Inflammatory macrophage treated with lipopolysaccharide for 1 hour (primary cell): ENCODE measurements at regions not wholly inside any gene's neighbourhood (a gene's known extent, or its start where the extent isn't known, plus 50 kb on each side); places are given as distances from the start of the nearest gene placed in this dataset.
"Not testable (repeated sequence)": the region's sequence is repeated elsewhere in the genome, so short reads cannot be mapped to it uniquely, and the experiment has no call there.

Source experiments
- DNase-seq, 2 donors: peaks; one replicate each; pipeline ENCODE4 v3.0.0-alpha.2; 2020 to 2022

GRCh38 chr5:42949348-42950115, 90.6 kb downstream of the ANXA2R start:
- peak; percentile 75 to 76 for DNase-seq

- DNase-seq: no peak
These were observed 91.2 kb downstream of the ANXA2R start for GRCh38 chr5:42948961-42949347.

- DNase-seq: no peak
These were observed 95.1 kb downstream of the ANXA2R start for GRCh38 chr5:42944989-42945388.

GRCh38 chr5:42943931-42944631, 96.0 kb downstream of the ANXA2R start:
- no peak for DNase-seq

GRCh38 chr5:42940853-42941252, 99.3 kb downstream of the ANXA2R start:
- DNase-seq: no peak

GRCh38 chr5:42932011-42932410, 108.1 kb downstream of the ANXA2R start:
- DNase-seq: not testable (repeated sequence)

GRCh38 chr5:42931451-42931850, 108.7 kb downstream of the ANXA2R start:
- DNase-seq: not testable (repeated sequence)

GRCh38 chr5:42930934-42931333, 109.2 kb downstream of the ANXA2R start:
- no peak for DNase-seq

GRCh38 chr5:42929871-42930270, 110.2 kb downstream of the ANXA2R start:
- DNase-seq: no peak

- no peak for DNase-seq
These were observed 112.4 kb downstream of the ANXA2R start for GRCh38 chr5:42927730-42928129.

- no peak for DNase-seq
These were observed 113.0 kb upstream of the SELENOP start for GRCh38 chr5:42924686-42925085.

- DNase-seq: no peak
These were observed 112.5 kb upstream of the SELENOP start for GRCh38 chr5:42924226-42924625.

- no peak for DNase-seq
These were observed 112.0 kb upstream of the SELENOP start for GRCh38 chr5:42923710-42924109.

- DNase-seq: no peak
These were observed 107.9 kb upstream of the SELENOP start for GRCh38 chr5:42919600-42919999.

- DNase-seq: no peak
These were observed 103.7 kb upstream of the SELENOP start for GRCh38 chr5:42915306-42915866.

GRCh38 chr5:42912184-42912798, 100.6 kb upstream of the SELENOP start:
- peak; percentile 42 to 68 for DNase-seq

- peak; percentile 80 to 91 for DNase-seq
These were observed 97.1 kb upstream of the SELENOP start for GRCh38 chr5:42908509-42909488.

GRCh38 chr5:42908086-42908485, 96.4 kb upstream of the SELENOP start:
- peak; percentile 33 to 37 for DNase-seq

- no peak for DNase-seq
These were observed 94.1 kb upstream of the SELENOP start for GRCh38 chr5:42905827-42906226.

- no peak for DNase-seq
These were observed 89.0 kb upstream of the SELENOP start for GRCh38 chr5:42900734-42901133.

- no peak for DNase-seq
These were observed 87.1 kb upstream of the SELENOP start for GRCh38 chr5:42898760-42899159.

GRCh38 chr5:42896523-42896922, 84.8 kb upstream of the SELENOP start:
- DNase-seq: no peak
